H9 (cell line): ENCODE measurements at regions not wholly inside any gene's neighbourhood (a gene's known extent, or its start where the extent isn't known, plus 50 kb on each side); places are given as distances from the start of the nearest gene placed in this dataset.

Experiments
- DNase-seq: peaks from one replicate; pipeline ENCODE4 v3.0.0-alpha.2; 2017
- H2AFZ ChIP-seq: one replicate; pipeline ENCODE4 v1.6.1; 2013; ENCODE audit warnings: mild to moderate bottlenecking, low read length, control low read depth, moderate library complexity
- H2AK5ac ChIP-seq: 2 replicates; pipeline ENCODE4 v1.6.1; 2013; ENCODE audit warnings: low read length, control low read depth, mixed read lengths; ENCODE audit not compliant: insufficient read length
- H2BK120ac ChIP-seq: one replicate; pipeline ENCODE4 v1.6.1; 2013; ENCODE audit warnings: low read depth, mild to moderate bottlenecking, low read length, control low read depth, inconsistent platforms; ENCODE audit not compliant: poor library complexity, severe bottlenecking
- H2BK12ac ChIP-seq: 2 replicates; pipeline ENCODE4 v1.6.1; 2013; ENCODE audit warnings: low read length, control low read depth, mixed read lengths, low read depth; ENCODE audit not compliant: insufficient read length
- H2BK15ac ChIP-seq: 2 replicates; pipeline ENCODE4 v1.6.1; 2013; ENCODE audit warnings: low read depth, low read length, control low read depth
- H2BK20ac ChIP-seq: one replicate; pipeline ENCODE4 v1.6.1; 2013; ENCODE audit warnings: low read depth, mild to moderate bottlenecking, low read length, control low read depth, inconsistent platforms; ENCODE audit not compliant: poor library complexity, severe bottlenecking
- H2BK5ac ChIP-seq: 2 replicates; pipeline ENCODE4 v1.6.1; 2013; ENCODE audit warnings: low read length, control low read depth, mixed read lengths; ENCODE audit not compliant: insufficient read length
- H3K14ac ChIP-seq: 2 replicates; pipeline ENCODE4 v1.6.1; 2013; ENCODE audit warnings: low read length, control low read depth; ENCODE audit not compliant: insufficient read depth
- H3K18ac ChIP-seq: 2 replicates; pipeline ENCODE4 v1.6.1; 2013; ENCODE audit warnings: low read depth, mild to moderate bottlenecking, mixed read lengths, low read length, control low read depth; ENCODE audit not compliant: insufficient read length
- H3K23ac ChIP-seq: 2 replicates; pipeline ENCODE4 v1.6.1; 2013; ENCODE audit warnings: low read length, control low read depth, mixed read lengths, low read depth; ENCODE audit not compliant: insufficient read length
- H3K23me2 ChIP-seq: 2 replicates; pipeline ENCODE4 v1.6.1; 2013; ENCODE audit warnings: low read depth, mild to moderate bottlenecking, mixed read lengths, low read length, control low read depth; ENCODE audit not compliant: insufficient read length, poor library complexity, severe bottlenecking
- H3K27ac ChIP-seq: 2 replicates; pipeline ENCODE4 v1.5.1; 2013; ENCODE audit warnings: low read length, control low read depth, mixed read lengths, low read depth; ENCODE audit not compliant: insufficient read length
- H3K27me3 ChIP-seq: 2 replicates; pipeline ENCODE4 v1.6.1; 2013; ENCODE audit warnings: low read length, control low read depth, inconsistent platforms; ENCODE audit not compliant: insufficient read depth
- H3K4ac ChIP-seq: 2 replicates; pipeline ENCODE4 v1.6.1; 2013; ENCODE audit warnings: low read depth, mild to moderate bottlenecking, control low read depth, inconsistent platforms, low read length, moderate library complexity
- H3K4me1 ChIP-seq: 2 replicates; pipeline ENCODE4 v1.6.1; 2013; ENCODE audit warnings: low read length, control low read depth, inconsistent platforms; ENCODE audit not compliant: insufficient read depth
- H3K4me2 ChIP-seq: 2 replicates; pipeline ENCODE4 v1.6.1; 2013; ENCODE audit warnings: low read length, control low read depth, mixed read lengths; ENCODE audit not compliant: insufficient read length, insufficient read depth
- H3K56ac ChIP-seq: 2 replicates; pipeline ENCODE4 v1.6.1; 2013; ENCODE audit warnings: low read depth, mild to moderate bottlenecking, mixed read lengths, low read length, control low read depth; ENCODE audit not compliant: insufficient read length
- H3K79me1 ChIP-seq: 2 replicates; pipeline ENCODE4 v1.6.1; 2013; ENCODE audit warnings: low read depth, mild to moderate bottlenecking, moderate library complexity, low read length, control low read depth, inconsistent platforms; ENCODE audit not compliant: insufficient read depth, poor library complexity, severe bottlenecking
- H3K79me2 ChIP-seq: 2 replicates; pipeline ENCODE4 v1.6.1; 2013; ENCODE audit warnings: low read length, control low read depth, inconsistent platforms; ENCODE audit not compliant: insufficient read depth
- H3K9ac ChIP-seq: 2 replicates; pipeline ENCODE4 v1.6.1; 2013; ENCODE audit warnings: low read length, control low read depth, mixed read lengths; ENCODE audit not compliant: insufficient read length; ENCODE audit errors: extremely low read depth
- H3K9me3 ChIP-seq: one replicate; pipeline ENCODE4 v1.6.1; 2013; ENCODE audit warnings: low read depth, low read length, inconsistent platforms; ENCODE audit not compliant: control insufficient read depth
- H3T11ph ChIP-seq: one replicate; pipeline ENCODE4 v1.6.1; 2013; ENCODE audit warnings: mild to moderate bottlenecking, low read length, control low read depth, inconsistent platforms
- H4K20me1 ChIP-seq: one replicate; pipeline ENCODE4 v1.6.1; 2013; ENCODE audit not compliant: control insufficient read depth, insufficient read length, insufficient read depth
- H4K5ac ChIP-seq: 2 replicates; pipeline ENCODE4 v1.6.1; 2013; ENCODE audit warnings: low read depth, mild to moderate bottlenecking, mixed read lengths, low read length, control low read depth; ENCODE audit not compliant: insufficient read length
- H4K8ac ChIP-seq: replicated peaks from 2 replicates; pipeline ENCODE4 v1.6.1; 2013; ENCODE audit warnings: low read length, control low read depth, mixed read lengths, low read depth; ENCODE audit not compliant: insufficient read length
- H4K91ac ChIP-seq: 2 replicates; pipeline ENCODE4 v1.6.1; 2013; ENCODE audit warnings: low read depth, mild to moderate bottlenecking, moderate library complexity, mixed read lengths, low read length, control low read depth; ENCODE audit not compliant: insufficient read length
- H3K27ac Mint-ChIP-seq, 3 experiments: 2 replicates in 2 of 3; 3 replicates in 1 of 3; pipeline ENCODE4 v1.8.0; 2020 to 2021; ENCODE audit warnings: mixed read lengths in 3 of 3, mild to moderate bottlenecking in 1 of 3, moderate library complexity in 1 of 3
- H3K27me3 Mint-ChIP-seq: 2 replicates; pipeline ENCODE4 v1.8.0; 2021; ENCODE audit warnings: low read depth, mild to moderate bottlenecking, moderate library complexity, mixed read lengths
- H3K36me3 Mint-ChIP-seq, 3 experiments: 2 replicates in 2 of 3; 3 replicates in 1 of 3; pipeline ENCODE4 v1.8.0; 2020 to 2021; ENCODE audit warnings: low read depth in 3 of 3, mixed read lengths in 3 of 3; ENCODE audit not compliant: insufficient read depth in 1 of 3
- H3K4me1 Mint-ChIP-seq, 2 experiments: 2 replicates each; pipeline ENCODE4 v1.8.0; 2020; ENCODE audit warnings: mixed read lengths in 2 of 2
- H3K4me3 Mint-ChIP-seq, 2 experiments: 2 replicates in 1 of 2; 3 replicates in 1 of 2; pipeline ENCODE4 v1.8.0; 2020 to 2021; ENCODE audit warnings: mild to moderate bottlenecking in 2 of 2, mixed read lengths in 2 of 2, moderate library complexity in 1 of 2
- H3K9me3 Mint-ChIP-seq, 2 experiments: 2 replicates in 1 of 2; 3 replicates in 1 of 2; pipeline ENCODE4 v1.8.0; 2020; ENCODE audit warnings: mild to moderate bottlenecking in 2 of 2, mixed read lengths in 2 of 2, moderate library complexity in 1 of 2
- CTCF ChIP-seq: fragments of 200-600 bp; sonication (generic); conservative IDR thresholded peaks from 3 replicates; pipeline ENCODE4 v1.8.0; 2021; ENCODE audit warnings: antibody characterized with exemption, mild to moderate bottlenecking
- WGBS: extraction: QIAGEN DNeasy Blood & Tissue Kit; methylation state at CpG from one replicate; pipeline ENCODE4 v1.1.7; 2013; ENCODE audit warnings: missing lambda C conversion rate, low lambda C conversion rate, mixed read lengths; ENCODE audit not compliant: insufficient read length; ENCODE audit errors: extremely low coverage; 5-methylcytosine and 5-hydroxymethylcytosine counted together

DNA sequence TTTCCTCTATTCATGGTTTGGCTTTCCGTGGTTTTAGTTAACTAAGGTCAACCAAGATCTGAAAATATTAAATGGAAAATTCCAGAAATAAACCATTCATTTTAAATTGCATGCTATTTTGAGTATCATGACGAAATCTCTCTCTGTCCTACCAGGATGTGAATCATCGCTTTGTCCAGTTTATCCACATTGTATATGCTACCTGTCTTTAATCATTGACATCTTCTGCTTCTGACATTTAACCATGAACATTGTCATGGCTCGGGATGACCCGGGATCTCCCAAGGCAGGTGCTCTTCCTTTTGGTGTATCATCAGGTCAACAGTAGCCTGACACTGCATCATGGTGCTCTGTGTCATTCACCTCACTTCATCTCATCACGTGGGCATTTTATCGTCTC lies 125.5 kb upstream of the HNRNPU start:
- H2BK5ac ChIP-seq: no peak overlapping the region
- no peak overlapping the region for H2BK120ac ChIP-seq
- H3K79me1 ChIP-seq: no peaks in the 10 kb centered on the region
- H3K27me3 ChIP-seq: no peaks in the 10 kb centered on the region
- TF ChIP-seq CTCF: no peak
- no peak overlapping the region for H3K56ac ChIP-seq
- H3K9me3 ChIP-seq: no peaks in the 10 kb centered on the region
- Mint-ChIP-seq H3K27ac (no peak overlapping the region), H3K36me3 (no peaks in the 10 kb centered on the region; a peak in 1 of 7 replicates), H3K4me3 (no peak overlapping the region), H3K9me3 (no peaks in the 10 kb centered on the region; a peak in 1 of 5 replicates), H3K27me3 (no peaks in the 10 kb centered on the region; the same call in 1 of the 2 replicates), H3K4me1 (no peaks in the 10 kb centered on the region)
- whole genome bisulfite sequencing: no CpG with 5 or more reads among the region's 7 CpGs
- no peak for DNase-seq
- H3T11ph ChIP-seq: no peak overlapping the region
- H3K14ac ChIP-seq: no peak overlapping the region
- no peak overlapping the region for H3K4me2 ChIP-seq
- H3K23ac ChIP-seq: no peak overlapping the region
- H2AK5ac ChIP-seq: no peak overlapping the region
- H3K4me1 ChIP-seq: no peaks in the 10 kb centered on the region
- no peaks in the 10 kb centered on the region for H3K23me2 ChIP-seq
- H3K79me2 ChIP-seq: no peaks in the 10 kb centered on the region
- no peak overlapping the region for H3K27ac ChIP-seq
- H3K18ac ChIP-seq: no peak overlapping the region
- no peaks in the 10 kb centered on the region for H4K20me1 ChIP-seq
- H4K91ac ChIP-seq: no peak overlapping the region
- no peak overlapping the region for H2BK12ac ChIP-seq
- H3K4ac ChIP-seq: no peak overlapping the region
- H3K9ac ChIP-seq: no peak overlapping the region
- H4K8ac ChIP-seq: no peak overlapping the region
- H2AFZ ChIP-seq: no peak overlapping the region
- H2BK20ac ChIP-seq: no peak overlapping the region
- H2BK15ac ChIP-seq: no peak overlapping the region
- no peak overlapping the region for H4K5ac ChIP-seq
